ENCODE measurements at regions not wholly inside any gene's neighbourhood (a gene's known extent, or its start where the extent isn't known, plus 50 kb on each side); places are given as distances from the start of the nearest gene placed in this dataset.

GRCh38 chr3:147240581-147240980, 165.8 kb downstream of the ZIC4 start:
- Histone ChIP-seq H2AFZ (replicated peaks; ENCODE audit: low read length, poor library complexity) (no peak overlapping the region), H2AK9ac (replicated peaks; ENCODE audit: low read depth, low read length, poor library complexity) (no peak overlapping the region), H2BK120ac (ENCODE audit: low read depth, low read length) (no peak overlapping the region), H3K14ac (replicated peaks; ENCODE audit: low read depth, low read length) (no peak overlapping the region), H3K23ac (ENCODE audit: low read depth, low read length) (no peak overlapping the region), H3K4me1 (ENCODE audit: control insufficient read depth, insufficient read depth, low read length) (no peaks in the 10 kb centered on the region), H3K4me2 (ENCODE audit: low read depth, low read length) (no peak overlapping the region), H2AK5ac (ENCODE audit: low read depth, low read length) (no peak overlapping the region), H3K36me3 (ENCODE audit: control insufficient read depth, insufficient read depth, low read length) (no peaks in the 10 kb centered on the region), H3K9me1 (ENCODE audit: insufficient read depth, low read length) (no peaks in the 10 kb centered on the region), H4K20me1 (ENCODE audit: insufficient read depth, low read length) (no peaks in the 10 kb centered on the region), H2BK15ac (ENCODE audit: low read depth, low read length) (no peak overlapping the region), H3K18ac (ENCODE audit: low read depth, low read length) (no peak overlapping the region), H4K91ac (ENCODE audit: insufficient read depth, low read depth, low read length) (no peak overlapping the region), H2BK5ac (ENCODE audit: low read depth, low read length, poor library complexity, severe bottlenecking) (no peak overlapping the region), H3K79me1 (ENCODE audit: low read depth in 1 of 2, low read length in 2 of 2) (no peaks in the 10 kb centered on the region), H3K56ac (ENCODE audit: extremely low read depth, insufficient read depth, low read length) (no peak overlapping the region), H3K27ac (ENCODE audit: insufficient read depth, low read length) (no peak overlapping the region), H3K9me3 (ENCODE audit: control insufficient read depth, insufficient read depth, low read length) (no peaks in the 10 kb centered on the region), H3K4ac (ENCODE audit: low read depth, low read length) (no peak overlapping the region), H4K5ac (ENCODE audit: low read depth, low read length) (no peak overlapping the region), H3K9ac (ENCODE audit: low read depth, low read length) (no peak overlapping the region), H2BK20ac (ENCODE audit: low read depth, low read length) (no peak overlapping the region), H4K8ac (ENCODE audit: low read depth in 2 of 2, low read length in 2 of 2) (no peak overlapping the region), H3K27me3 (ENCODE audit: control insufficient read depth, insufficient read depth, low read length) (no peaks in the 10 kb centered on the region), H3K4me3 (ENCODE audit: insufficient read depth, low read depth, low read length) (no peak overlapping the region)
- TF ChIP-seq CHD1 (IDR thresholded peaks at IDR 0.05; ENCODE audit: low read depth, low read length) (no peak), CTCF (conservative IDR thresholded peaks at IDR 0.05; ENCODE audit: low read depth, low read length) (no peak), BHLHE40 (IDR thresholded peaks at IDR 0.05; ENCODE audit: low read depth, low read length) (no peak), POLR2A (IDR thresholded peaks at IDR 0.05; ENCODE audit: low read depth, low read length) (no peak), RFX5 (IDR thresholded peaks at IDR 0.05; ENCODE audit: low read depth, low read length) (no peak), FOS (IDR thresholded peaks at IDR 0.05; ENCODE audit: low read depth, low read length) (no peak), CEBPB (IDR thresholded peaks at IDR 0.05; ENCODE audit: low read depth, low read length) (0 out of 2 replicates have a peak, but pooled peaks have one; percentile 5)
- ChIA-PET POLR2A (ENCODE audit: unreplicated experiment) (no interaction called here), CTCF (no interaction called here)
- DNase-seq = no peak
- in situ Hi-C loops (cut with MboI; ENCODE audit: low sequenced_read_pairs) = no loop called here
- ATAC-seq (ENCODE audit: low read depth) = no peak
- dilution Hi-C loops (cut with HindIII; ENCODE audit: low sequenced_read_pairs, unreplicated experiment) = no loop called here
- no TSS peak for BruUV-seq (replicated peaks)
- intact Hi-C loops (cut with micrococcal nuclease) = no loop called here
- no CpG with 5 or more reads among the region's 1 CpG for WGBS, 2 experiments (ENCODE audit: extremely low coverage in 2 of 2, insufficient read length in 1 of 2)
